GM23338 (cell line): ENCODE measurements at regions not wholly inside any gene's neighbourhood (a gene's known extent, or its start where the extent isn't known, plus 50 kb on each side); places are given as distances from the start of the nearest gene placed in this dataset.
A peak's percentile ranks its signal among the peaks of the same experiment; 100 is the strongest.

Experiments used
- CTCF ChIP-seq, 2 experiments: fragments of 200-600 bp in 1 of 2; sonication (generic) in 1 of 2; conservative IDR thresholded peaks; 2 replicates each; pipeline versions ENCODE4 v1.5.1 to v1.6.1; 2016 to 2017; ENCODE audit warnings: antibody characterized with exemption in 2 of 2, low read depth in 2 of 2, mild to moderate bottlenecking in 2 of 2, moderate library complexity in 1 of 2
- EZH2phosphoT487 ChIP-seq: fragments of 200-600 bp; sonication (generic); IDR thresholded peaks from one replicate; pipeline ENCODE4 v1.8.1; 2018; ENCODE audit warnings: antibody characterized with exemption; ENCODE audit not compliant: unreplicated experiment
- POLR2AphosphoS5 ChIP-seq: IDR thresholded peaks from 2 replicates; pipeline ENCODE4 v1.6.1; 2016; ENCODE audit warnings: antibody characterized with exemption, low read depth
- REST ChIP-seq: IDR thresholded peaks from one replicate; pipeline ENCODE4 v1.6.1; 2018; ENCODE audit warnings: antibody characterized with exemption; ENCODE audit not compliant: unreplicated experiment

- no peak for TF ChIP-seq EZH2phosphoT487
- TF ChIP-seq CTCF (conservative IDR thresholded peaks at IDR 0.05; ENCODE audit: low read depth in 2 of 2) = peak; percentile 61 to 81
- TF ChIP-seq REST = no peak
- no peak for TF ChIP-seq POLR2AphosphoS5
Observed at GRCh38 chr7:17640730-17641377, 299.4 kb downstream of the SNX13 start.
